ENCODE measurements at regions not wholly inside any gene's neighbourhood (a gene's known extent, or its start where the extent isn't known, plus 50 kb on each side); places are given as distances from the start of the nearest gene placed in this dataset.

GRCh38 chr3:76943671-76944070 lies 96.2 kb upstream of the ROBO2 start:
- whole genome bisulfite sequencing: 38% methylated on average over 3 of the region's 3 CpGs
- DNase-seq (ENCODE audit: extremely low spot score): no peak
- no peak for TF ChIP-seq EP300 (IDR thresholded peaks at IDR 0.05)
- TF ChIP-seq POLR2A (IDR thresholded peaks at IDR 0.05; ENCODE audit: low read depth): no peak
- no peak for TF ChIP-seq CTCF (IDR thresholded peaks at IDR 0.05)
- TF ChIP-seq POLR2AphosphoS5 (IDR thresholded peaks at IDR 0.05): no peak
- Histone ChIP-seq H3K4me3 (no peak overlapping the region), H3K27ac (replicated peaks in 1 of 4) (no peak overlapping the region), H3K9me3 (no peaks in the 10 kb centered on the region), H3K36me3 (no peaks in the 10 kb centered on the region), H3K4me1 (no peaks in the 10 kb centered on the region), H3K27me3 (no peaks in the 10 kb centered on the region)
- intact Hi-C loops (cut with DNase I): no loop called here

DNA sequence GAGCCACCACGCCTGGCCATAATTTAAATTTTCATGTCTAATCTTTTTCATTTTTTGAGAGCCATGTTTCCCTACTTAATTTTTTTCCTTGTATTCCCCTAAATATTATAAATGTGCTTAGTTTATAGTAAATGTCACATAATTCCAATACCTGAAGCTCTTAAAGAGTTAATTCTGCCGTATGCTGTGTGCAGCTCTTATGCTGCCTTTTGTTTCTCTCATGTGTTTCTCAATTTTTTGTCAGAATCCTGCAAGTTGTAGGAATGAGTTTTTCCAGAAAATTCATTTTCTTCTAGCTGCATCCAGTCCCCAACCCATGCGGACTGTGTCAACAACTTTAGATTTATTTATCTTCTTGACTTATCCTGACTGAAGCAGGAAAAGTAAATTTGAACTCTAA lies 90.9 kb upstream of the ROBO2 start:
- intact Hi-C loops (cut with DNase I): no loop called here
- DNase-seq (ENCODE audit: extremely low spot score): no peak
- TF ChIP-seq POLR2A (IDR thresholded peaks at IDR 0.05; ENCODE audit: low read depth) (no peak), EP300 (IDR thresholded peaks at IDR 0.05) (no peak)

DNA sequence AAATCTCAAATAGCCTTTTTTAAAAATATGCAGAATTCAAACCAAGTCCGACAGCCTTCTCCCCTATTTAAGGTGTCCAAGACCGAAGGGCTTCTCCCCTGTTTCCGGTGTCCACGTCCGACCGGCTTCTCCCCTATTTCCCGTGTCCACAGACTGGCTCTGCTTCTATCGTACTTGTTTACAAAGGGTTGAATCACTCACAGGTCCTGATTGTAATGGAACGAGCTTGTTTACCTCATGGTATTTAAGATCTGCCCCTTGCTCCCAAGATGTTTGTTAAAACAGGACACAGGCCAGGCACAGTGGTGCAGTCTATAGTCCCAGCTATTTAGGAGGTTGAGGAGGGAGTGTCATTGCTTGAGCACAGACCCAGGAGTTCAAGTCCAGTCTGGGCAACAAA lies 90.4 kb upstream of the ROBO2 start:
- no peaks in the 10 kb centered on the region for H3K36me3 ChIP-seq
- no peaks in the 10 kb centered on the region for H3K27me3 ChIP-seq
- no peak for DNase-seq (ENCODE audit: extremely low spot score)
- WGBS: 89% methylated on average over 9 of the region's 9 CpGs
- H3K9me3 ChIP-seq: no peaks in the 10 kb centered on the region
- TF ChIP-seq POLR2AphosphoS5 (IDR thresholded peaks at IDR 0.05) (no peak), POLR2A (IDR thresholded peaks at IDR 0.05; ENCODE audit: low read depth) (no peak), CTCF (IDR thresholded peaks at IDR 0.05) (no peak), EP300 (IDR thresholded peaks at IDR 0.05) (no peak)
- intact Hi-C loops (cut with DNase I): no loop called here
- H3K4me1 ChIP-seq: no peaks in the 10 kb centered on the region
- H3K27ac ChIP-seq (replicated peaks in 1 of 4): no peak overlapping the region
- no peak overlapping the region for H3K4me3 ChIP-seq

More for the DNA sequence above, 90.9 kb upstream of the ROBO2 start:
- Histone ChIP-seq H3K36me3 (no peaks in the 10 kb centered on the region), H3K9me3 (no peaks in the 10 kb centered on the region), H3K27ac (replicated peaks in 1 of 4) (no peak overlapping the region), H3K4me1 (no peaks in the 10 kb centered on the region), H3K4me3 (no peak overlapping the region), H3K27me3 (no peaks in the 10 kb centered on the region)
- 91% methylated on average over 3 of the region's 3 CpGs for WGBS

DNA sequence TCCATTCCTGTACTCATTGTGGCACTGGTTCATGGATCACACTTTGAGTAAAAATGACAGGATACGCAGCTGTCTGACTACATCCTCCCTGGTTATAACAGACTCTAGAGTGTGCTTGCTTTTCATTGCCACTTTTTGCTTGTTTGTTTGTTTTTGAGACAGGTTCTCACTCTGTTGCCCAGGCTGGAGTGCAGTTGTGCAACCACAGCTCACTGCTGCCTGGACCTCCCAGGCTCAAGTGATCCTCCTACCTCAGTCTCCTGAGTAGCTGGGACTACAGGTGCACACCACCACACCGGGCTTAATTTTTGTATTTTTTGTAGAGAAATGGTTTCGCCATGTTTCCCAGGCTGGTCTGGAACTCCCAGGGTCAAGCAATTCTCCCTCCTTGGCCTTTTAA lies 89.3 kb upstream of the ROBO2 start:
- Histone ChIP-seq H3K4me1 (no peaks in the 10 kb centered on the region), H3K27ac (replicated peaks in 1 of 4) (no peak overlapping the region), H3K27me3 (no peaks in the 10 kb centered on the region), H3K9me3 (no peaks in the 10 kb centered on the region), H3K36me3 (no peaks in the 10 kb centered on the region), H3K4me3 (no peak overlapping the region)
- intact Hi-C loops (cut with DNase I): no loop called here
- no peak for DNase-seq (ENCODE audit: extremely low spot score)
- 87% methylated on average over 3 of the region's 3 CpGs for WGBS
- no peak for TF ChIP-seq EP300 (IDR thresholded peaks at IDR 0.05)
- TF ChIP-seq CTCF (IDR thresholded peaks at IDR 0.05): no peak
- no peak for TF ChIP-seq POLR2A (IDR thresholded peaks at IDR 0.05; ENCODE audit: low read depth)
- no peak for TF ChIP-seq POLR2AphosphoS5 (IDR thresholded peaks at IDR 0.05)

DNA sequence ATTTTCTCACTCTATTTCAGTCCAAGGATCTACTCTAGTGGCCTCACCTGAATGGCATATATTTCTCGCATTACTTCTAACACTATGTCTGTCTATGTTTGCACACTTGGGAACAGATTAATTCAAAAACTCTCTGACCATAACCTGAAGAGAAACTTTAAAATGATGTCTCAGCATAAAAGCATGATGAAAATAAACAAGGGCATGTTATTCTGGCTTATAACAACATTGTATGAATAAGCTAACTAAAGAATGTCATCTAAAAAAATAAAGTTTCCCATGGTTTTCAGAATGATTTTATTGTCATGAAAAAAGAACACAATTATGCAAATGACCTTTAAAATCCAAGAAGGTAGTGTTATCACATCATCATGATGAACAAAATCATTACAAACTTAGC lies 85.5 kb upstream of the ROBO2 start:
- 83% methylated on average over 1 of the region's 1 CpG for WGBS
- intact Hi-C loops (cut with DNase I): no loop called here
- no peaks in the 10 kb centered on the region for H3K4me1 ChIP-seq

More for the DNA sequence above, 85.5 kb upstream of the ROBO2 start:
- H3K27me3 ChIP-seq: no peaks in the 10 kb centered on the region
- no peaks in the 10 kb centered on the region for H3K36me3 ChIP-seq
- no peak overlapping the region for H3K4me3 ChIP-seq
- DNase-seq (ENCODE audit: extremely low spot score): no peak
- H3K27ac ChIP-seq (replicated peaks in 1 of 4): no peak overlapping the region
- TF ChIP-seq POLR2AphosphoS5 (IDR thresholded peaks at IDR 0.05) (no peak), EP300 (IDR thresholded peaks at IDR 0.05) (no peak), POLR2A (IDR thresholded peaks at IDR 0.05; ENCODE audit: low read depth) (no peak), CTCF (IDR thresholded peaks at IDR 0.05) (no peak)
- no peaks in the 10 kb centered on the region for H3K9me3 ChIP-seq

All from esophagus muscularis mucosa (tissue), 4 donors.